ENCODE measurements at regions not wholly inside any gene's neighbourhood (a gene's known extent, or its start where the extent isn't known, plus 50 kb on each side); places are given as distances from the start of the nearest gene placed in this dataset.

DNA sequence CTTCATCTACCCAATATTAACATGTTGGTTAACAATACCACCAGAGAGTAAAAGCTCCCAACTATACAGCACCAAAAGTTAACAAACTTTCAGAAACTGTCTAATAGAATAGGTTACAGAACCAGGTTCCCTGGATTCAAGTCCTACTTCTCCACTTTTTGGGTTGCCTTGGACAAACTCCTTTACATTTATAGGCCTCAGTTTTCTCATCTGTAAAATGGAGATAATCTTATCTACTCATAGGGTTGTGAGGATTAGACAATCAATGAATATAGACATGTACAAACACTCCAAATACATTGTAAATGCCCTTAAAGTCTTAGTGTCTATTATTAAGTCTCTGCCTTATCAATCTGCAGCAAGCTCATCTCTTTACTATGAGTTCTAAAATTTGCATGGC, 435.2 kb downstream of the ZFHX3 start:
- TF ChIP-seq GLI4 (tag by site-specific recombination; IDR thresholded peaks at IDR 0.05), result no peak
- TF ChIP-seq YY2 (tag by site-specific recombination; IDR thresholded peaks at IDR 0.05), result no peak
- no peak for TF ChIP-seq ZBTB8A (tag by site-specific recombination; IDR thresholded peaks at IDR 0.05)
- TF ChIP-seq, protein P1, sequence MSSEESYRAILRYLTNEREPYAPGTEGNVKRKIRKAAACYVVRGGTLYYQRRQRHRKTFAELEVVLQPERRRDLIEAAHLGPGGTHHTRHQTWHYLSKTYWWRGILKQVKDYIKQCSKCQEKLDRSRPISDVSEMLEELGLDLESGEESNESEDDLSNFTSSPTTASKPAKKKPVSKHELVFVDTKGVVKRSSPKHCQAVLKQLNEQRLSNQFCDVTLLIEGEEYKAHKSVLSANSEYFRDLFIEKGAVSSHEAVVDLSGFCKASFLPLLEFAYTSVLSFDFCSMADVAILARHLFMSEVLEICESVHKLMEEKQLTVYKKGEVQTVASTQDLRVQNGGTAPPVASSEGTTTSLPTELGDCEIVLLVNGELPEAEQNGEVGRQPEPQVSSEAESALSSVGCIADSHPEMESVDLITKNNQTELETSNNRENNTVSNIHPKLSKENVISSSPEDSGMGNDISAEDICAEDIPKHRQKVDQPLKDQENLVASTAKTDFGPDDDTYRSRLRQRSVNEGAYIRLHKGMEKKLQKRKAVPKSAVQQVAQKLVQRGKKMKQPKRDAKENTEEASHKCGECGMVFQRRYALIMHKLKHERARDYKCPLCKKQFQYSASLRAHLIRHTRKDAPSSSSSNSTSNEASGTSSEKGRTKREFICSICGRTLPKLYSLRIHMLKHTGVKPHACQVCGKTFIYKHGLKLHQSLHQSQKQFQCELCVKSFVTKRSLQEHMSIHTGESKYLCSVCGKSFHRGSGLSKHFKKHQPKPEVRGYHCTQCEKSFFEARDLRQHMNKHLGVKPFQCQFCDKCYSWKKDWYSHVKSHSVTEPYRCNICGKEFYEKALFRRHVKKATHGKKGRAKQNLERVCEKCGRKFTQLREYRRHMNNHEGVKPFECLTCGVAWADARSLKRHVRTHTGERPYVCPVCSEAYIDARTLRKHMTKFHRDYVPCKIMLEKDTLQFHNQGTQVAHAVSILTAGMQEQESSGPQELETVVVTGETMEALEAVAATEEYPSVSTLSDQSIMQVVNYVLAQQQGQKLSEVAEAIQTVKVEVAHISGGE (tag by site-specific recombination; conservative IDR thresholded peaks at IDR 0.05; ENCODE audit: low read depth), result no peak
- no peak for TF ChIP-seq ZNF501 (tag by site-specific recombination; IDR thresholded peaks at IDR 0.05)
- no peak for TF ChIP-seq ZBTB21 (tag by site-specific recombination; IDR thresholded peaks at IDR 0.05)
- TF ChIP-seq ZNF132 (tag by site-specific recombination; IDR thresholded peaks at IDR 0.05; ENCODE audit: borderline replicate concordance), result no peak
- TF ChIP-seq, protein P2, sequence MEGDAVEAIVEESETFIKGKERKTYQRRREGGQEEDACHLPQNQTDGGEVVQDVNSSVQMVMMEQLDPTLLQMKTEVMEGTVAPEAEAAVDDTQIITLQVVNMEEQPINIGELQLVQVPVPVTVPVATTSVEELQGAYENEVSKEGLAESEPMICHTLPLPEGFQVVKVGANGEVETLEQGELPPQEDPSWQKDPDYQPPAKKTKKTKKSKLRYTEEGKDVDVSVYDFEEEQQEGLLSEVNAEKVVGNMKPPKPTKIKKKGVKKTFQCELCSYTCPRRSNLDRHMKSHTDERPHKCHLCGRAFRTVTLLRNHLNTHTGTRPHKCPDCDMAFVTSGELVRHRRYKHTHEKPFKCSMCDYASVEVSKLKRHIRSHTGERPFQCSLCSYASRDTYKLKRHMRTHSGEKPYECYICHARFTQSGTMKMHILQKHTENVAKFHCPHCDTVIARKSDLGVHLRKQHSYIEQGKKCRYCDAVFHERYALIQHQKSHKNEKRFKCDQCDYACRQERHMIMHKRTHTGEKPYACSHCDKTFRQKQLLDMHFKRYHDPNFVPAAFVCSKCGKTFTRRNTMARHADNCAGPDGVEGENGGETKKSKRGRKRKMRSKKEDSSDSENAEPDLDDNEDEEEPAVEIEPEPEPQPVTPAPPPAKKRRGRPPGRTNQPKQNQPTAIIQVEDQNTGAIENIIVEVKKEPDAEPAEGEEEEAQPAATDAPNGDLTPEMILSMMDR (tag by site-specific recombination; IDR thresholded peaks at IDR 0.05), result no peak
- no peak for TF ChIP-seq GLIS2 (tag by site-specific recombination; IDR thresholded peaks at IDR 0.05)
- TF ChIP-seq, protein P3, sequence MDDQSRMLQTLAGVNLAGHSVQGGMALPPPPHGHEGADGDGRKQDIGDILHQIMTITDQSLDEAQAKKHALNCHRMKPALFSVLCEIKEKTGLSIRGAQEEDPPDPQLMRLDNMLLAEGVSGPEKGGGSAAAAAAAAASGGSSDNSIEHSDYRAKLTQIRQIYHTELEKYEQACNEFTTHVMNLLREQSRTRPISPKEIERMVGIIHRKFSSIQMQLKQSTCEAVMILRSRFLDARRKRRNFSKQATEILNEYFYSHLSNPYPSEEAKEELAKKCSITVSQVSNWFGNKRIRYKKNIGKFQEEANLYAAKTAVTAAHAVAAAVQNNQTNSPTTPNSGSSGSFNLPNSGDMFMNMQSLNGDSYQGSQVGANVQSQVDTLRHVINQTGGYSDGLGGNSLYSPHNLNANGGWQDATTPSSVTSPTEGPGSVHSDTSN (CRISPR knock-in tag; IDR thresholded peaks at IDR 0.05), result no peak
